ENCODE measurements at regions not wholly inside any gene's neighbourhood (a gene's known extent, or its start where the extent isn't known, plus 50 kb on each side); places are given as distances from the start of the nearest gene placed in this dataset.

DNA sequence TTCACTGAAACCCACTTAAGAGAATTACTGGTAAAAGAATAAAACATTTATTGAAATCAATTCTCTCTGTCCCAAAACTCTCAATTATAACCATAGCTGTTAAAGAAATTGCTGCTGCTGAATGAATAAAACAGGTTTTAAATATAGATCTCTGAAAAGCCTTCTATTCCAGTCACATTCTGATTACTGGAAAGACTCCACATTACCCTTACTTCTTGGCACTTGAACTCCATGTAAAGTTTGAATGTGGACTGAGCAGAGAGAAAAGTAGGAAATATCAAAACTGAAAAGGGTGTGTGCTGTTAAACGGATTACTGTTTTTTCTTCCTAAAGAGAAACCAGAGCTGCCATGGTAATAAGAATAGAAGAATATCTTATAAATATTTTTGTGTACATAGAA, 655.3 kb upstream of the SETBP1 start:
- Histone ChIP-seq H3K27ac (ENCODE audit: low read depth, low read length) (no peak overlapping the region), H3K36me3 (ENCODE audit: insufficient read depth, low read length) (no peaks in the 10 kb centered on the region), H3K27me3 (ENCODE audit: insufficient read depth, low read length, poor library complexity, severe bottlenecking) (no peaks in the 10 kb centered on the region), H3K4me3 (ENCODE audit: low read length) (no peak overlapping the region), H3K9me3 (ENCODE audit: low read length) (no peaks in the 10 kb centered on the region), H3K4me1 (ENCODE audit: insufficient read depth, low read length) (no peaks in the 10 kb centered on the region)
- no peak overlapping the region for H3K27ac Mint-ChIP-seq
- H3K4me1 Mint-ChIP-seq, result no peaks in the 10 kb centered on the region
- ChIA-PET POLR2A (no interaction called here), CTCF (no interaction called here)
- H3K27me3 Mint-ChIP-seq, result no peaks in the 10 kb centered on the region
- H3K36me3 Mint-ChIP-seq, result no peaks in the 10 kb centered on the region
- H3K4me3 Mint-ChIP-seq, result no peak overlapping the region
- no peak for DNase-seq
- peaks cover 0 to 13% (median 0%) of the 10 kb centered on the region in 5 donors for H3K9me3 Mint-ChIP-seq

DNA sequence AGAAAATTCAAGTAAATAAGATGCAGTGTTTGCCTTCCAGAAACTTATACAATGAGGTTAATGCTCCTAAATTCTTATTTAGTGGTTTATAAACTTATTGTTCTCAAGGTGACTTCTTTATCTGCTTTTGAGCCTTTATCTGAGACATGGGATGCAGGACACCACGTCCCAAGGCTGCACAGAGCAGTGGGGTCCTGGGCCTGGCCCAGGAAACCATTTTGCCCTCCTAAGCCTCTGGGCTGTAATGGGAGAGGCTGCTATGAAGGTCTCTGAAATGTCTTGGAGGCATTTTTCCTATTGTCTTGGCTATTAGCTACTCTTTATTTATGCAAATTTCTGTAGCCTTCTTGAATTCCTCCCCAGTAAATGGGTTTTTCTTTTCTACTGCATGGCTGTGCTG, 652.6 kb upstream of the SETBP1 start:
- H3K4me3 Mint-ChIP-seq, result no peak overlapping the region
- Histone ChIP-seq H3K4me3 (ENCODE audit: low read length) (no peak overlapping the region), H3K4me1 (ENCODE audit: insufficient read depth, low read length) (no peaks in the 10 kb centered on the region), H3K27me3 (ENCODE audit: insufficient read depth, low read length, poor library complexity, severe bottlenecking) (no peaks in the 10 kb centered on the region), H3K36me3 (ENCODE audit: insufficient read depth, low read length) (no peaks in the 10 kb centered on the region), H3K9me3 (ENCODE audit: low read length) (no peaks in the 10 kb centered on the region), H3K27ac (ENCODE audit: low read depth, low read length) (no peak overlapping the region)
- no peak overlapping the region for H3K27ac Mint-ChIP-seq
- DNase-seq, result no peak
- ChIA-PET POLR2A (no interaction called here), CTCF (no interaction called here)
- H3K4me1 Mint-ChIP-seq, result no peaks in the 10 kb centered on the region
- H3K9me3 Mint-ChIP-seq, result peaks cover 0 to 10% (median 0%) of the 10 kb centered on the region in 5 donors
- no peaks in the 10 kb centered on the region for H3K36me3 Mint-ChIP-seq
- no peaks in the 10 kb centered on the region for H3K27me3 Mint-ChIP-seq

DNA sequence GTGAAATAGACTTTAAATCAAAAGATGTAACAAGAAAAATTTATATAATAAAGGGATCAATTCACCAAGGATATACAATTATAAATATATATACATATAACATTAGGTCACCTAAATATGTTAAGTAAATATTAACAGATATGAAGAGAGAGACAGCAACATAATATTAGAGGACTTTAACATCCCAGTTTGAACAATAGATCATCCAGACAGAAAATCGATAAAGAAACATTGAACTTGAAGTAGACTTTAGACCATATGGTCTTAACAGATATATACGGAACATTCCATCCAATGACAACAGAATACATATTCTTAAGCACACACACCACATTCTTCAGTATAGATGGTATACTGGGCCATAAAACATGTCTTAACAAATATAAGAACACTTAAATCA, 649.6 kb upstream of the SETBP1 start:
- POLR2A ChIA-PET, result no interaction called here
- Mint-ChIP-seq H3K9me3 (peaks cover 2 to 7% (median 4%) of the 10 kb centered on the region in 5 donors), H3K4me3 (no peak overlapping the region)

GRCh38 chr18:44033144-44033701, 647.5 kb upstream of the SETBP1 start:
- H3K27me3 Mint-ChIP-seq, result no peaks in the 10 kb centered on the region
- DNase-seq, result no peak
- CTCF ChIA-PET, result no interaction called here
- H3K9me3 Mint-ChIP-seq, result peaks cover 2 to 4% (median 3%) of the 10 kb centered on the region in 5 donors
- H3K4me3 ChIP-seq (ENCODE audit: low read length), result no peak overlapping the region
- H3K4me1 ChIP-seq (ENCODE audit: insufficient read depth, low read length), result no peaks in the 10 kb centered on the region
- no peaks in the 10 kb centered on the region for H3K36me3 Mint-ChIP-seq
- no peak overlapping the region for H3K27ac ChIP-seq (ENCODE audit: low read depth, low read length)
- no peak overlapping the region for H3K4me3 Mint-ChIP-seq
- H3K9me3 ChIP-seq (ENCODE audit: low read length), result no peaks in the 10 kb centered on the region
- no peaks in the 10 kb centered on the region for H3K27me3 ChIP-seq (ENCODE audit: insufficient read depth, low read length, poor library complexity, severe bottlenecking)
- no peaks in the 10 kb centered on the region for H3K4me1 Mint-ChIP-seq
- POLR2A ChIA-PET, result no interaction called here
- H3K36me3 ChIP-seq (ENCODE audit: insufficient read depth, low read length), result no peaks in the 10 kb centered on the region
- no peak overlapping the region for H3K27ac Mint-ChIP-seq

More for the DNA sequence above, 649.6 kb upstream of the SETBP1 start:
- H3K4me1 ChIP-seq (ENCODE audit: insufficient read depth, low read length), result no peaks in the 10 kb centered on the region
- Mint-ChIP-seq H3K36me3 (no peaks in the 10 kb centered on the region), H3K27me3 (no peaks in the 10 kb centered on the region), H3K4me1 (no peaks in the 10 kb centered on the region), H3K27ac (no peak overlapping the region)
- CTCF ChIA-PET, result no interaction called here
- no peak overlapping the region for H3K4me3 ChIP-seq (ENCODE audit: low read length)
- no peak overlapping the region for H3K27ac ChIP-seq (ENCODE audit: low read depth, low read length)
- no peaks in the 10 kb centered on the region for H3K27me3 ChIP-seq (ENCODE audit: insufficient read depth, low read length, poor library complexity, severe bottlenecking)
- H3K9me3 ChIP-seq (ENCODE audit: low read length), result no peaks in the 10 kb centered on the region
- H3K36me3 ChIP-seq (ENCODE audit: insufficient read depth, low read length), result no peaks in the 10 kb centered on the region
- no peak for DNase-seq

GRCh38 chr18:44035554-44035953, 645.1 kb upstream of the SETBP1 start:
- peaks cover 2 to 8% (median 3%) of the 10 kb centered on the region in 5 donors for H3K9me3 Mint-ChIP-seq
- H3K36me3 Mint-ChIP-seq, result no peaks in the 10 kb centered on the region

GRCh38 chr18:44036501-44036900, 644.2 kb upstream of the SETBP1 start:
- H3K27me3 Mint-ChIP-seq, result no peaks in the 10 kb centered on the region

More at GRCh38 chr18:44035554-44035953, 645.1 kb upstream of the SETBP1 start:
- no peak overlapping the region for H3K4me3 ChIP-seq (ENCODE audit: low read length)
- no peaks in the 10 kb centered on the region for H3K9me3 ChIP-seq (ENCODE audit: low read length)
- POLR2A ChIA-PET, result no interaction called here
- no peaks in the 10 kb centered on the region for H3K36me3 ChIP-seq (ENCODE audit: insufficient read depth, low read length)
- no peaks in the 10 kb centered on the region for H3K4me1 ChIP-seq (ENCODE audit: insufficient read depth, low read length)
- H3K27me3 ChIP-seq (ENCODE audit: insufficient read depth, low read length, poor library complexity, severe bottlenecking), result no peaks in the 10 kb centered on the region
- H3K4me3 Mint-ChIP-seq, result no peak overlapping the region
- H3K27ac Mint-ChIP-seq, result no peak overlapping the region
- no peaks in the 10 kb centered on the region for H3K4me1 Mint-ChIP-seq
- H3K27me3 Mint-ChIP-seq, result no peaks in the 10 kb centered on the region
- CTCF ChIA-PET, result no interaction called here
- no peak overlapping the region for H3K27ac ChIP-seq (ENCODE audit: low read depth, low read length)
- no peak for DNase-seq

DNA sequence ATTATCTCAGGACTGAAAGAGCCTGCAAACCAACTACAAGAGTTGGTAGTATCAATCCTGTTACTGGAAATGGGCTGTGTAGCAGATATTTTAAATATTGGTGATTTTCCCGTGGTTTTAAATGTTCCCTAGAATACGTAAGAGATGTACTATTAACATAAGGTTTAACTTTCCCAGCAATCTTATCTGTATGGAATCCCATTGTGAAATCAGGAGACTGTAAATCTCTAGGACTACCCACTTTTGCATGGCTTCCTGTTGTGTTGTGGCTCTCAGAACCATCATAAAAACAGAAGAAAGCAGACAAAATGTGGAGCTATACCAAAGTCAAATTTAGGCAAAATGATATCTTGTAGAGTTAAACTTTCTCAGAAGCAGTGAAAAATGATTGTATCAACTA, 641.5 kb upstream of the SETBP1 start:
- no peak for DNase-seq
- H3K27ac Mint-ChIP-seq, result no peak overlapping the region
- Histone ChIP-seq H3K27ac (ENCODE audit: low read depth, low read length) (no peak overlapping the region), H3K27me3 (ENCODE audit: insufficient read depth, low read length, poor library complexity, severe bottlenecking) (no peaks in the 10 kb centered on the region), H3K4me1 (ENCODE audit: insufficient read depth, low read length) (no peaks in the 10 kb centered on the region), H3K36me3 (ENCODE audit: insufficient read depth, low read length) (no peaks in the 10 kb centered on the region), H3K9me3 (ENCODE audit: low read length) (no peaks in the 10 kb centered on the region), H3K4me3 (ENCODE audit: low read length) (no peak overlapping the region)
- H3K27me3 Mint-ChIP-seq, result no peaks in the 10 kb centered on the region
- no peaks in the 10 kb centered on the region for H3K4me1 Mint-ChIP-seq
- ChIA-PET CTCF (no interaction called here), POLR2A (no interaction called here)
- H3K9me3 Mint-ChIP-seq, result peaks cover 0 to 6% (median 3%) of the 10 kb centered on the region in 5 donors
- H3K36me3 Mint-ChIP-seq, result no peaks in the 10 kb centered on the region
- H3K4me3 Mint-ChIP-seq, result no peak overlapping the region

More at GRCh38 chr18:44036501-44036900, 644.2 kb upstream of the SETBP1 start:
- H3K36me3 ChIP-seq (ENCODE audit: insufficient read depth, low read length), result no peaks in the 10 kb centered on the region
- no peaks in the 10 kb centered on the region for H3K9me3 ChIP-seq (ENCODE audit: low read length)
- Mint-ChIP-seq H3K9me3 (peaks cover 0 to 8% (median 4%) of the 10 kb centered on the region in 5 donors), H3K27ac (no peak overlapping the region), H3K4me3 (no peak overlapping the region), H3K4me1 (no peaks in the 10 kb centered on the region), H3K36me3 (no peaks in the 10 kb centered on the region)
- POLR2A ChIA-PET, result no interaction called here
- H3K27ac ChIP-seq (ENCODE audit: low read depth, low read length), result no peak overlapping the region
- CTCF ChIA-PET, result no interaction called here
- no peaks in the 10 kb centered on the region for H3K4me1 ChIP-seq (ENCODE audit: insufficient read depth, low read length)
- no peak for DNase-seq
- no peaks in the 10 kb centered on the region for H3K27me3 ChIP-seq (ENCODE audit: insufficient read depth, low read length, poor library complexity, severe bottlenecking)
- no peak overlapping the region for H3K4me3 ChIP-seq (ENCODE audit: low read length)

DNA sequence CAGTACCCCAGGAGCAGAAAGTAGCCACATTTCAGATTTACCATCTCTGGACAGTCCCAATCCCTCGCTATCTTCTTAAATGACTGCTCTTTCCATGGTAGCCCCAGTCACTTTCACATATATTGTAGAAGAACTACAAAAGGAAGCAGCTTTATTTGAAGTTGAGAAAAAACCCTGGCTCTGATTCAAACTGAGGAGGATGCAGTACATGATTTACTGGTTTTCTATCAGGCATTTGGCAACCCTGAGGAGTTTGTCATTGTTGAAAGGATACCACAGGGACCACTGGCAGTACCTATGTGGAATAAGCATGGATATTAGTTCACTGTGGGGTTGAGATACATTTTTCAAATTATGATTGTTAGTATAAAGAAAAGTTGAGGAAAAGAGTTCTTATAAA, 640.9 kb upstream of the SETBP1 start:
- no peak overlapping the region for H3K27ac Mint-ChIP-seq
- Histone ChIP-seq H3K27ac (ENCODE audit: low read depth, low read length) (no peak overlapping the region), H3K9me3 (ENCODE audit: low read length) (no peaks in the 10 kb centered on the region), H3K4me3 (ENCODE audit: low read length) (no peak overlapping the region), H3K27me3 (ENCODE audit: insufficient read depth, low read length, poor library complexity, severe bottlenecking) (no peaks in the 10 kb centered on the region), H3K36me3 (ENCODE audit: insufficient read depth, low read length) (no peaks in the 10 kb centered on the region), H3K4me1 (ENCODE audit: insufficient read depth, low read length) (no peaks in the 10 kb centered on the region)
- no peak for DNase-seq
- H3K4me1 Mint-ChIP-seq, result no peaks in the 10 kb centered on the region
- ChIA-PET POLR2A (no interaction called here), CTCF (no interaction called here)
- H3K36me3 Mint-ChIP-seq, result no peaks in the 10 kb centered on the region
- no peaks in the 10 kb centered on the region for H3K27me3 Mint-ChIP-seq
- peaks cover 0 to 6% (median 3%) of the 10 kb centered on the region in 5 donors for H3K9me3 Mint-ChIP-seq
- no peak overlapping the region for H3K4me3 Mint-ChIP-seq

- H3K27ac Mint-ChIP-seq, result no peak overlapping the region
- no peak for DNase-seq
- no peaks in the 10 kb centered on the region for H3K4me1 Mint-ChIP-seq
- no peaks in the 10 kb centered on the region for H3K27me3 Mint-ChIP-seq
- H3K36me3 Mint-ChIP-seq, result no peaks in the 10 kb centered on the region
- CTCF ChIA-PET, result no interaction called here
- H3K4me3 ChIP-seq (ENCODE audit: low read length), result no peak overlapping the region
- H3K4me3 Mint-ChIP-seq, result no peak overlapping the region
- H3K27ac ChIP-seq (ENCODE audit: low read depth, low read length), result no peak overlapping the region
- H3K9me3 Mint-ChIP-seq, result peaks cover 0 to 6% (median 2%) of the 10 kb centered on the region in 5 donors
- no peaks in the 10 kb centered on the region for H3K27me3 ChIP-seq (ENCODE audit: insufficient read depth, low read length, poor library complexity, severe bottlenecking)
- H3K36me3 ChIP-seq (ENCODE audit: insufficient read depth, low read length), result no peaks in the 10 kb centered on the region
- H3K4me1 ChIP-seq (ENCODE audit: insufficient read depth, low read length), result no peaks in the 10 kb centered on the region
- POLR2A ChIA-PET, result no interaction called here
- H3K9me3 ChIP-seq (ENCODE audit: low read length), result no peaks in the 10 kb centered on the region
Measured at GRCh38 chr18:44041553-44041952, 639.1 kb upstream of the SETBP1 start.

All from CD8-positive, alpha-beta memory T cell (primary cell).